HG03196 (cell line): ENCODE measurements at regions not wholly inside any gene's neighbourhood (a gene's known extent, or its start where the extent isn't known, plus 50 kb on each side); places are given as distances from the start of the nearest gene placed in this dataset.

ENCODE experiments used
- ATAC-seq: cut with Tn5 transposase; IDR thresholded peaks from one replicate; pipeline ENCODE4 v1.9.1; 2021; ENCODE audit not compliant: unreplicated experiment

- ATAC-seq, result no peak
These were observed 191.3 kb downstream of the FGFR2 start for GRCh38 chr10:121406823-121407545.

- no peak for ATAC-seq
These were observed 188.7 kb downstream of the FGFR2 start for GRCh38 chr10:121409466-121410104.

- no peak for ATAC-seq
These were observed 187.2 kb downstream of the FGFR2 start for GRCh38 chr10:121411004-121411403.

- no peak for ATAC-seq
These were observed 184.3 kb downstream of the FGFR2 start for GRCh38 chr10:121413951-121414350.

- no peak for ATAC-seq
These were observed 183.7 kb downstream of the FGFR2 start for GRCh38 chr10:121414366-121415062.

- no peak for ATAC-seq
These were observed 183.2 kb downstream of the FGFR2 start for GRCh38 chr10:121415063-121415399.

GRCh38 chr10:121416071-121416470, 182.2 kb downstream of the FGFR2 start:
- ATAC-seq, result no peak

- ATAC-seq, result no peak
These were observed 180.9 kb downstream of the FGFR2 start for GRCh38 chr10:121417298-121417697.

- ATAC-seq, result no peak
These were observed 180.0 kb downstream of the FGFR2 start for GRCh38 chr10:121418126-121418777.

- ATAC-seq, result no peak
These were observed 178.2 kb downstream of the FGFR2 start for GRCh38 chr10:121420006-121420405.

GRCh38 chr10:121422096-121422495, 176.1 kb downstream of the FGFR2 start:
- no peak for ATAC-seq

GRCh38 chr10:121425623-121426022, 172.6 kb downstream of the FGFR2 start:
- ATAC-seq, result no peak

- no peak for ATAC-seq
These were observed 171.9 kb downstream of the FGFR2 start for GRCh38 chr10:121426307-121426706.
